Left renal cortex interstitium (tissue), 4 donors: ENCODE measurements at regions not wholly inside any gene's neighbourhood (a gene's known extent, or its start where the extent isn't known, plus 50 kb on each side); places are given as distances from the start of the nearest gene placed in this dataset.

Experiments
- DNase-seq, 4 donors: peaks; one replicate each; pipeline ENCODE4 v3.0.0-alpha.2; 2013; ENCODE audit warnings: low read depth in 4 of 4, low spot score in 2 of 4, missing footprints in 1 of 4

GRCh38 chr7:24505968-24506367 lies 67.3 kb upstream of the PALS2 start:
- DNase-seq, result no peak

- DNase-seq, result no peak
Measured at GRCh38 chr7:24508316-24508715, 64.9 kb upstream of the PALS2 start.

GRCh38 chr7:24510759-24511158 lies 62.5 kb upstream of the PALS2 start:
- no peak for DNase-seq

- DNase-seq, result no peak
Measured at GRCh38 chr7:24517166-24517565, 56.1 kb upstream of the PALS2 start.

GRCh38 chr7:24521917-24522623 lies 51.2 kb upstream of the PALS2 start:
- DNase-seq, result no peak
